H9 (cell line): ENCODE measurements at regions not wholly inside any gene's neighbourhood (a gene's known extent, or its start where the extent isn't known, plus 50 kb on each side); places are given as distances from the start of the nearest gene placed in this dataset.

ENCODE experiments used
- DNase-seq: peaks from one replicate; pipeline ENCODE4 v3.0.0-alpha.2; 2017
- H2AFZ ChIP-seq: one replicate; pipeline ENCODE4 v1.6.1; 2013; ENCODE audit warnings: mild to moderate bottlenecking, low read length, control low read depth, moderate library complexity
- H2AK5ac ChIP-seq: 2 replicates; pipeline ENCODE4 v1.6.1; 2013; ENCODE audit warnings: low read length, control low read depth, mixed read lengths; ENCODE audit not compliant: insufficient read length
- H2BK120ac ChIP-seq: one replicate; pipeline ENCODE4 v1.6.1; 2013; ENCODE audit warnings: low read depth, mild to moderate bottlenecking, low read length, control low read depth, inconsistent platforms; ENCODE audit not compliant: poor library complexity, severe bottlenecking
- H2BK12ac ChIP-seq: 2 replicates; pipeline ENCODE4 v1.6.1; 2013; ENCODE audit warnings: low read length, control low read depth, mixed read lengths, low read depth; ENCODE audit not compliant: insufficient read length
- H2BK15ac ChIP-seq: 2 replicates; pipeline ENCODE4 v1.6.1; 2013; ENCODE audit warnings: low read depth, low read length, control low read depth
- H2BK20ac ChIP-seq: one replicate; pipeline ENCODE4 v1.6.1; 2013; ENCODE audit warnings: low read depth, mild to moderate bottlenecking, low read length, control low read depth, inconsistent platforms; ENCODE audit not compliant: poor library complexity, severe bottlenecking
- H2BK5ac ChIP-seq: 2 replicates; pipeline ENCODE4 v1.6.1; 2013; ENCODE audit warnings: low read length, control low read depth, mixed read lengths; ENCODE audit not compliant: insufficient read length
- H3K14ac ChIP-seq: 2 replicates; pipeline ENCODE4 v1.6.1; 2013; ENCODE audit warnings: low read length, control low read depth; ENCODE audit not compliant: insufficient read depth
- H3K18ac ChIP-seq: 2 replicates; pipeline ENCODE4 v1.6.1; 2013; ENCODE audit warnings: low read depth, mild to moderate bottlenecking, mixed read lengths, low read length, control low read depth; ENCODE audit not compliant: insufficient read length
- H3K23ac ChIP-seq: 2 replicates; pipeline ENCODE4 v1.6.1; 2013; ENCODE audit warnings: low read length, control low read depth, mixed read lengths, low read depth; ENCODE audit not compliant: insufficient read length
- H3K23me2 ChIP-seq: 2 replicates; pipeline ENCODE4 v1.6.1; 2013; ENCODE audit warnings: low read depth, mild to moderate bottlenecking, mixed read lengths, low read length, control low read depth; ENCODE audit not compliant: insufficient read length, poor library complexity, severe bottlenecking
- H3K27ac ChIP-seq: 2 replicates; pipeline ENCODE4 v1.5.1; 2013; ENCODE audit warnings: low read length, control low read depth, mixed read lengths, low read depth; ENCODE audit not compliant: insufficient read length
- H3K27me3 ChIP-seq: 2 replicates; pipeline ENCODE4 v1.6.1; 2013; ENCODE audit warnings: low read length, control low read depth, inconsistent platforms; ENCODE audit not compliant: insufficient read depth
- H3K4ac ChIP-seq: 2 replicates; pipeline ENCODE4 v1.6.1; 2013; ENCODE audit warnings: low read depth, mild to moderate bottlenecking, control low read depth, inconsistent platforms, low read length, moderate library complexity
- H3K4me1 ChIP-seq: 2 replicates; pipeline ENCODE4 v1.6.1; 2013; ENCODE audit warnings: low read length, control low read depth, inconsistent platforms; ENCODE audit not compliant: insufficient read depth
- H3K4me2 ChIP-seq: 2 replicates; pipeline ENCODE4 v1.6.1; 2013; ENCODE audit warnings: low read length, control low read depth, mixed read lengths; ENCODE audit not compliant: insufficient read length, insufficient read depth
- H3K56ac ChIP-seq: 2 replicates; pipeline ENCODE4 v1.6.1; 2013; ENCODE audit warnings: low read depth, mild to moderate bottlenecking, mixed read lengths, low read length, control low read depth; ENCODE audit not compliant: insufficient read length
- H3K79me1 ChIP-seq: 2 replicates; pipeline ENCODE4 v1.6.1; 2013; ENCODE audit warnings: low read depth, mild to moderate bottlenecking, moderate library complexity, low read length, control low read depth, inconsistent platforms; ENCODE audit not compliant: insufficient read depth, poor library complexity, severe bottlenecking
- H3K79me2 ChIP-seq: 2 replicates; pipeline ENCODE4 v1.6.1; 2013; ENCODE audit warnings: low read length, control low read depth, inconsistent platforms; ENCODE audit not compliant: insufficient read depth
- H3K9ac ChIP-seq: 2 replicates; pipeline ENCODE4 v1.6.1; 2013; ENCODE audit warnings: low read length, control low read depth, mixed read lengths; ENCODE audit not compliant: insufficient read length; ENCODE audit errors: extremely low read depth
- H3K9me3 ChIP-seq: one replicate; pipeline ENCODE4 v1.6.1; 2013; ENCODE audit warnings: low read depth, low read length, inconsistent platforms; ENCODE audit not compliant: control insufficient read depth
- H3T11ph ChIP-seq: one replicate; pipeline ENCODE4 v1.6.1; 2013; ENCODE audit warnings: mild to moderate bottlenecking, low read length, control low read depth, inconsistent platforms
- H4K20me1 ChIP-seq: one replicate; pipeline ENCODE4 v1.6.1; 2013; ENCODE audit not compliant: control insufficient read depth, insufficient read length, insufficient read depth
- H4K5ac ChIP-seq: 2 replicates; pipeline ENCODE4 v1.6.1; 2013; ENCODE audit warnings: low read depth, mild to moderate bottlenecking, mixed read lengths, low read length, control low read depth; ENCODE audit not compliant: insufficient read length
- H4K8ac ChIP-seq: replicated peaks from 2 replicates; pipeline ENCODE4 v1.6.1; 2013; ENCODE audit warnings: low read length, control low read depth, mixed read lengths, low read depth; ENCODE audit not compliant: insufficient read length
- H4K91ac ChIP-seq: 2 replicates; pipeline ENCODE4 v1.6.1; 2013; ENCODE audit warnings: low read depth, mild to moderate bottlenecking, moderate library complexity, mixed read lengths, low read length, control low read depth; ENCODE audit not compliant: insufficient read length
- H3K27ac Mint-ChIP-seq, 3 experiments: 2 replicates in 2 of 3; 3 replicates in 1 of 3; pipeline ENCODE4 v1.8.0; 2020 to 2021; ENCODE audit warnings: mixed read lengths in 3 of 3, mild to moderate bottlenecking in 1 of 3, moderate library complexity in 1 of 3
- H3K27me3 Mint-ChIP-seq: 2 replicates; pipeline ENCODE4 v1.8.0; 2021; ENCODE audit warnings: low read depth, mild to moderate bottlenecking, moderate library complexity, mixed read lengths
- H3K36me3 Mint-ChIP-seq, 3 experiments: 2 replicates in 2 of 3; 3 replicates in 1 of 3; pipeline ENCODE4 v1.8.0; 2020 to 2021; ENCODE audit warnings: low read depth in 3 of 3, mixed read lengths in 3 of 3; ENCODE audit not compliant: insufficient read depth in 1 of 3
- H3K4me1 Mint-ChIP-seq, 2 experiments: 2 replicates each; pipeline ENCODE4 v1.8.0; 2020; ENCODE audit warnings: mixed read lengths in 2 of 2
- H3K4me3 Mint-ChIP-seq, 2 experiments: 2 replicates in 1 of 2; 3 replicates in 1 of 2; pipeline ENCODE4 v1.8.0; 2020 to 2021; ENCODE audit warnings: mild to moderate bottlenecking in 2 of 2, mixed read lengths in 2 of 2, moderate library complexity in 1 of 2
- H3K9me3 Mint-ChIP-seq, 2 experiments: 2 replicates in 1 of 2; 3 replicates in 1 of 2; pipeline ENCODE4 v1.8.0; 2020; ENCODE audit warnings: mild to moderate bottlenecking in 2 of 2, mixed read lengths in 2 of 2, moderate library complexity in 1 of 2
- CTCF ChIP-seq: fragments of 200-600 bp; sonication (generic); conservative IDR thresholded peaks from 3 replicates; pipeline ENCODE4 v1.8.0; 2021; ENCODE audit warnings: antibody characterized with exemption, mild to moderate bottlenecking
- WGBS: extraction: QIAGEN DNeasy Blood & Tissue Kit; methylation state at CpG from one replicate; pipeline ENCODE4 v1.1.7; 2013; ENCODE audit warnings: missing lambda C conversion rate, low lambda C conversion rate, mixed read lengths; ENCODE audit not compliant: insufficient read length; ENCODE audit errors: extremely low coverage; 5-methylcytosine and 5-hydroxymethylcytosine counted together

DNA sequence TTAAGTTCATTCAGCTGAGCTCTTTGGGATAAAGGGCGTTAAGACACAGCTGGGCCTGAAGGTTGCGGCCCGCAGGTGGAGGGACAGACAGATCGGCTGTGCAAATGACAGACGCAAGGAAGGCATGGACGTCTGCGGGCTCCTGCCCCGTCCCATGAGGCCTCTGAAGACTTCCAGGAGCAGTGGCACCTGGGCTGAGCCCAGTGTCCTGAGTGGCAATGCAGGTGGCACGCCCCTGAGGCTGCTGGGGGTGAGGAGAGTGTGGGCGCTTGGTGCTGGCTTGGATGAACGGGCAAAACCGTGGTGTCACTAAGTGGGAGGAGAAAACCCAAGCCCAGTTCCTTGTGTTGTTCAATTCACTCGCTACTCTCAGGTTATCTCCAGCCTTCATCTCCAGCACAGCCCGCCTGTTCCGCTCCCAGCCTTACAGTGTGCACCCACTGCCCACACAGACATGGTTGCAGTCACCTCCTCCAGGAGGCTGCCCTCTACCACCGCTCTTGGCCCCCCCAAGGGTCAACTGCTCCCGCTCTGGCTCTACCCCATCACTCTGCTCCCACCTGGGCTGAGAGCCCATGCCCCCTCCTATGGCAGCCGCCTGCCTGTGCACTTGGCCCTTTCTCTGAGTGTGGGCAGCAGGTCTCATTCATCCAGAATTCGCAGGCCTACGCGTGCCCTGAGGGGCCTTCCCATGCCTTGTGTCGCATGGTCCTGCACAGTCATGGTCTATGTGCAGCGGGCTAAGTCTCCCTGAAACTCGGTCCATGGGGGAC, 50.3 kb downstream of the PTGR3 start:
- Histone ChIP-seq H3K27ac (no peak overlapping the region), H3K9ac (no peak overlapping the region), H2BK5ac (no peak overlapping the region), H3K23ac (no peak overlapping the region), H3K79me1 (no peaks in the 10 kb centered on the region), H2AFZ (no peak overlapping the region), H3K27me3 (no peaks in the 10 kb centered on the region), H2BK12ac (no peak overlapping the region), H3K23me2 (no peaks in the 10 kb centered on the region), H3K14ac (no peak overlapping the region; the same call in 1 of the 2 replicates), H3K9me3 (no peaks in the 10 kb centered on the region), H4K91ac (no peak overlapping the region), H2BK120ac (no peak overlapping the region), H3K18ac (no peak overlapping the region), H4K20me1 (no peaks in the 10 kb centered on the region), H3K4me2 (no peak overlapping the region), H4K5ac (no peak overlapping the region), H3K4ac (no peak overlapping the region), H3K56ac (no peak overlapping the region), H3T11ph (no peak overlapping the region), H3K79me2 (no peaks in the 10 kb centered on the region), H3K4me1 (no peaks in the 10 kb centered on the region), H2BK20ac (no peak overlapping the region), H2BK15ac (no peak overlapping the region), H4K8ac (no peak overlapping the region), H2AK5ac (no peak overlapping the region)
- no peak for DNase-seq
- H3K4me1 Mint-ChIP-seq, result peaks cover 11 to 16% of the 10 kb centered on the region in 2 experiments
- no peaks in the 10 kb centered on the region; the same call in none of the 2 replicates for H3K27me3 Mint-ChIP-seq
- 0 out of 7 replicates have a peak overlapping the region, but pooled peaks of 1 of the 3 experiments have one; percentile 25 for H3K27ac Mint-ChIP-seq
- no CpG with 5 or more reads among the region's 24 CpGs for WGBS
- peaks cover 12 to 15% of the 10 kb centered on the region in 2 experiments for H3K9me3 Mint-ChIP-seq
- H3K36me3 Mint-ChIP-seq, result peaks cover under 1 to 15% (median 6%) of the 10 kb centered on the region in 3 experiments; a peak in 5 of 7 replicates
- no peak overlapping the region for H3K4me3 Mint-ChIP-seq
- no peak for TF ChIP-seq CTCF
